GM23338 (cell line): ENCODE measurements at regions not wholly inside any gene's neighbourhood (a gene's known extent, or its start where the extent isn't known, plus 50 kb on each side); places are given as distances from the start of the nearest gene placed in this dataset.

Source experiments
- ATAC-seq: fragments of 200-7000 bp; cut with Tn5 transposase; 3 replicates; pipeline ENCODE4 v1.9.1; 2020
- DNase-seq: peaks from one replicate; pipeline ENCODE4 v3.0.0-alpha.2; 2015; ENCODE audit warnings: low spot score
- H2AFZ ChIP-seq: fragments of 200-600 bp; sonication (generic); 2 replicates; pipeline ENCODE4 v1.8.0; 2016; ENCODE audit warnings: antibody characterized with exemption, mild to moderate bottlenecking, moderate library complexity
- H3F3A ChIP-seq: fragments of 200-600 bp; sonication (generic); replicated peaks from 2 replicates; pipeline ENCODE4 v1.8.0; 2017; ENCODE audit warnings: antibody characterized with exemption, mixed run types, low read depth
- H3K27ac ChIP-seq: fragments of 200-600 bp; sonication (generic); 2 replicates; pipeline ENCODE4 v1.6.1; 2016; ENCODE audit warnings: low read depth
- H3K27me3 ChIP-seq: fragments of 200-600 bp; sonication (generic); 2 replicates; pipeline ENCODE4 v1.8.0; 2016; ENCODE audit warnings: mild to moderate bottlenecking, mixed run types, moderate library complexity; ENCODE audit not compliant: insufficient read depth
- H3K36me3 ChIP-seq: fragments of 200-600 bp; sonication (generic); 2 replicates; pipeline ENCODE4 v1.8.0; 2016; ENCODE audit warnings: mild to moderate bottlenecking; ENCODE audit not compliant: insufficient read depth
- H3K4me1 ChIP-seq: fragments of 200-600 bp; sonication (generic); 2 replicates; pipeline ENCODE4 v1.8.0; 2016; ENCODE audit warnings: mild to moderate bottlenecking, moderate library complexity; ENCODE audit not compliant: insufficient read depth
- H3K4me2 ChIP-seq: fragments of 200-600 bp; sonication (generic); 2 replicates; pipeline ENCODE4 v1.7.1; 2017; ENCODE audit warnings: mixed run types
- H3K4me3 ChIP-seq: fragments of 200-600 bp; sonication (generic); 2 replicates; pipeline ENCODE4 v1.6.1; 2016; ENCODE audit warnings: mixed run types
- H3K79me2 ChIP-seq: fragments of 200-600 bp; sonication (generic); replicated peaks from 2 replicates; pipeline ENCODE4 v1.8.0; 2017; ENCODE audit warnings: mild to moderate bottlenecking; ENCODE audit not compliant: insufficient read depth
- H3K9me2 ChIP-seq: fragments of 200-600 bp; sonication (generic); 2 replicates; pipeline ENCODE4 v1.8.0; 2017; ENCODE audit not compliant: insufficient read depth
- H4K20me1 ChIP-seq: fragments of 200-600 bp; sonication (generic); replicated peaks from 2 replicates; pipeline ENCODE4 v1.8.0; 2017; ENCODE audit warnings: mild to moderate bottlenecking; ENCODE audit not compliant: insufficient read depth
- H3K27ac Mint-ChIP-seq: 2 replicates; pipeline ENCODE4 v1.8.0; 2020; ENCODE audit warnings: inconsistent platforms, mild to moderate bottlenecking, moderate library complexity, mixed read lengths
- H3K27me3 Mint-ChIP-seq: 3 replicates; pipeline ENCODE4 v1.8.0; 2022; ENCODE audit warnings: low read depth, mild to moderate bottlenecking, moderate library complexity, mixed read lengths, inconsistent platforms; ENCODE audit not compliant: insufficient read depth, poor library complexity
- H3K36me3 Mint-ChIP-seq: 3 replicates; pipeline ENCODE4 v1.8.0; 2021; ENCODE audit warnings: low read depth, mild to moderate bottlenecking, inconsistent platforms, moderate library complexity, mixed read lengths
- H3K4me1 Mint-ChIP-seq: 3 replicates; pipeline ENCODE4 v1.8.0; 2020; ENCODE audit warnings: mild to moderate bottlenecking, inconsistent platforms, mixed read lengths
- H3K4me3 Mint-ChIP-seq: 3 replicates; pipeline ENCODE4 v1.8.0; 2021; ENCODE audit warnings: moderate library complexity, mild to moderate bottlenecking, inconsistent platforms, mixed read lengths
- H3K9me3 Mint-ChIP-seq: 3 replicates; pipeline ENCODE4 v1.8.0; 2020; ENCODE audit warnings: moderate library complexity, mild to moderate bottlenecking, inconsistent platforms, mixed read lengths
- CREB1 ChIP-seq: fragments of 250-450 bp; sonication (Bioruptor Pico); IDR thresholded peaks from 2 replicates; pipeline ENCODE4 v1.5.0; 2020; ENCODE audit warnings: low read depth, mild to moderate bottlenecking, moderate library complexity
- EZH2phosphoT487 ChIP-seq: fragments of 200-600 bp; sonication (generic); IDR thresholded peaks from one replicate; pipeline ENCODE4 v1.8.1; 2018; ENCODE audit warnings: antibody characterized with exemption; ENCODE audit not compliant: unreplicated experiment
- JUNB ChIP-seq: IDR thresholded peaks from one replicate; pipeline ENCODE4 v1.6.1; 2016; ENCODE audit warnings: antibody characterized with exemption; ENCODE audit not compliant: unreplicated experiment
- NANOG ChIP-seq: IDR thresholded peaks from 2 replicates; pipeline ENCODE4 v1.6.1; 2016; ENCODE audit warnings: antibody characterized with exemption, borderline replicate concordance
- STAT1 ChIP-seq: IDR thresholded peaks from one replicate; pipeline ENCODE4 v1.6.1; 2016; ENCODE audit warnings: antibody characterized with exemption; ENCODE audit not compliant: unreplicated experiment
- ZNF331 ChIP-seq: fragments of 250-450 bp; sonication (Bioruptor Pico); IDR thresholded peaks from 2 replicates; pipeline ENCODE4 v1.5.0; 2020; ENCODE audit warnings: low read depth, mild to moderate bottlenecking, moderate library complexity
- TF ChIP-seq, protein P1 (sequence below): IDR thresholded peaks from one replicate; pipeline ENCODE4 v1.6.1; 2018; ENCODE audit warnings: antibody characterized with exemption; ENCODE audit not compliant: unreplicated experiment
- TF ChIP-seq, protein P2 (sequence below): IDR thresholded peaks from 2 replicates; pipeline ENCODE4 v1.6.1; 2016; ENCODE audit warnings: antibody characterized with exemption
- TF ChIP-seq, protein P3 (sequence below), 2 experiments: fragments of 200-600 bp in 1 of 2; sonication (generic) in 1 of 2; conservative IDR thresholded peaks; 2 replicates each; pipeline versions ENCODE4 v1.5.1 to v1.6.1; 2016 to 2017; ENCODE audit warnings: antibody characterized with exemption in 2 of 2, low read depth in 2 of 2, mild to moderate bottlenecking in 2 of 2, moderate library complexity in 1 of 2

DNA sequence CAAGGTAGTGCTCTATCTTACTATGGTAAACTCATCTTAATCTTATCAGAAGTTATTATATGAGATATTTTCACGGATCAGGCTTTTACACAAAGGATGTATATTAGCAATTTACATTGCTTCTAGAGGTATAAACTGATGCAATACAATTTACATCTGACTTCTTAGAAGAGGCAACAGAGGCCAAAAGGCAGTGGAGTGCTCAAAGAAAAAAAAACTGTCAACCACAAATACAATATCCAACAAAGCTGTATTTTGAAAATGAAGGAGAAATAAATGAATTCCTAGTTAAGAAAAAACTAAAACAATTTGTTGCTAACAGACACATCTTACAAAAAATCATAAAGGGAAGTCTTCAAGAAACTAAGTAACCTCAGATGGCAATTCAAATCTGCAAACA lies 1031.5 kb upstream of the CNTNAP5 start:
- ATAC-seq: no peak
- no peaks in the 10 kb centered on the region for H3K79me2 ChIP-seq
- TF ChIP-seq, protein P1, sequence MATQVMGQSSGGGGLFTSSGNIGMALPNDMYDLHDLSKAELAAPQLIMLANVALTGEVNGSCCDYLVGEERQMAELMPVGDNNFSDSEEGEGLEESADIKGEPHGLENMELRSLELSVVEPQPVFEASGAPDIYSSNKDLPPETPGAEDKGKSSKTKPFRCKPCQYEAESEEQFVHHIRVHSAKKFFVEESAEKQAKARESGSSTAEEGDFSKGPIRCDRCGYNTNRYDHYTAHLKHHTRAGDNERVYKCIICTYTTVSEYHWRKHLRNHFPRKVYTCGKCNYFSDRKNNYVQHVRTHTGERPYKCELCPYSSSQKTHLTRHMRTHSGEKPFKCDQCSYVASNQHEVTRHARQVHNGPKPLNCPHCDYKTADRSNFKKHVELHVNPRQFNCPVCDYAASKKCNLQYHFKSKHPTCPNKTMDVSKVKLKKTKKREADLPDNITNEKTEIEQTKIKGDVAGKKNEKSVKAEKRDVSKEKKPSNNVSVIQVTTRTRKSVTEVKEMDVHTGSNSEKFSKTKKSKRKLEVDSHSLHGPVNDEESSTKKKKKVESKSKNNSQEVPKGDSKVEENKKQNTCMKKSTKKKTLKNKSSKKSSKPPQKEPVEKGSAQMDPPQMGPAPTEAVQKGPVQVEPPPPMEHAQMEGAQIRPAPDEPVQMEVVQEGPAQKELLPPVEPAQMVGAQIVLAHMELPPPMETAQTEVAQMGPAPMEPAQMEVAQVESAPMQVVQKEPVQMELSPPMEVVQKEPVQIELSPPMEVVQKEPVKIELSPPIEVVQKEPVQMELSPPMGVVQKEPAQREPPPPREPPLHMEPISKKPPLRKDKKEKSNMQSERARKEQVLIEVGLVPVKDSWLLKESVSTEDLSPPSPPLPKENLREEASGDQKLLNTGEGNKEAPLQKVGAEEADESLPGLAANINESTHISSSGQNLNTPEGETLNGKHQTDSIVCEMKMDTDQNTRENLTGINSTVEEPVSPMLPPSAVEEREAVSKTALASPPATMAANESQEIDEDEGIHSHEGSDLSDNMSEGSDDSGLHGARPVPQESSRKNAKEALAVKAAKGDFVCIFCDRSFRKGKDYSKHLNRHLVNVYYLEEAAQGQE: no peak
- TF ChIP-seq NANOG: no peak
- no peak for TF ChIP-seq CREB1 (CRISPR knock-in tag)
- TF ChIP-seq, protein P2, sequence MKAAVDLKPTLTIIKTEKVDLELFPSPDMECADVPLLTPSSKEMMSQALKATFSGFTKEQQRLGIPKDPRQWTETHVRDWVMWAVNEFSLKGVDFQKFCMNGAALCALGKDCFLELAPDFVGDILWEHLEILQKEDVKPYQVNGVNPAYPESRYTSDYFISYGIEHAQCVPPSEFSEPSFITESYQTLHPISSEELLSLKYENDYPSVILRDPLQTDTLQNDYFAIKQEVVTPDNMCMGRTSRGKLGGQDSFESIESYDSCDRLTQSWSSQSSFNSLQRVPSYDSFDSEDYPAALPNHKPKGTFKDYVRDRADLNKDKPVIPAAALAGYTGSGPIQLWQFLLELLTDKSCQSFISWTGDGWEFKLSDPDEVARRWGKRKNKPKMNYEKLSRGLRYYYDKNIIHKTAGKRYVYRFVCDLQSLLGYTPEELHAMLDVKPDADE: no peak
- no peak for TF ChIP-seq EZH2phosphoT487
- TF ChIP-seq, protein P3, sequence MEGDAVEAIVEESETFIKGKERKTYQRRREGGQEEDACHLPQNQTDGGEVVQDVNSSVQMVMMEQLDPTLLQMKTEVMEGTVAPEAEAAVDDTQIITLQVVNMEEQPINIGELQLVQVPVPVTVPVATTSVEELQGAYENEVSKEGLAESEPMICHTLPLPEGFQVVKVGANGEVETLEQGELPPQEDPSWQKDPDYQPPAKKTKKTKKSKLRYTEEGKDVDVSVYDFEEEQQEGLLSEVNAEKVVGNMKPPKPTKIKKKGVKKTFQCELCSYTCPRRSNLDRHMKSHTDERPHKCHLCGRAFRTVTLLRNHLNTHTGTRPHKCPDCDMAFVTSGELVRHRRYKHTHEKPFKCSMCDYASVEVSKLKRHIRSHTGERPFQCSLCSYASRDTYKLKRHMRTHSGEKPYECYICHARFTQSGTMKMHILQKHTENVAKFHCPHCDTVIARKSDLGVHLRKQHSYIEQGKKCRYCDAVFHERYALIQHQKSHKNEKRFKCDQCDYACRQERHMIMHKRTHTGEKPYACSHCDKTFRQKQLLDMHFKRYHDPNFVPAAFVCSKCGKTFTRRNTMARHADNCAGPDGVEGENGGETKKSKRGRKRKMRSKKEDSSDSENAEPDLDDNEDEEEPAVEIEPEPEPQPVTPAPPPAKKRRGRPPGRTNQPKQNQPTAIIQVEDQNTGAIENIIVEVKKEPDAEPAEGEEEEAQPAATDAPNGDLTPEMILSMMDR (conservative IDR thresholded peaks at IDR 0.05; ENCODE audit: low read depth in 2 of 2): no peak
- no peak for TF ChIP-seq STAT1
- no peak for TF ChIP-seq ZNF331 (CRISPR knock-in tag)
- no peak for DNase-seq
- H3K36me3 Mint-ChIP-seq: peaks cover 18% of the 10 kb centered on the region; the same call in 2 of the 3 replicates
- H3K27me3 Mint-ChIP-seq: peaks cover 1% of the 10 kb centered on the region
- no peaks in the 10 kb centered on the region for H3K4me1 ChIP-seq
- no peak overlapping the region for H3K4me3 Mint-ChIP-seq
- H3K9me3 Mint-ChIP-seq: peaks cover 15% of the 10 kb centered on the region; the same call in 2 of the 3 replicates
- no peak overlapping the region for H3K4me3 ChIP-seq
- H3K9me2 ChIP-seq: peaks cover 3% of the 10 kb centered on the region; the same call in 1 of the 2 replicates
- H3K27ac ChIP-seq: no peak overlapping the region
- no peaks in the 10 kb centered on the region for H4K20me1 ChIP-seq
- no peaks in the 10 kb centered on the region for H3K36me3 ChIP-seq
- no peaks in the 10 kb centered on the region for H3F3A ChIP-seq
- H2AFZ ChIP-seq: no peak overlapping the region
- no peaks in the 10 kb centered on the region for H3K4me1 Mint-ChIP-seq
- no peak overlapping the region for H3K27ac Mint-ChIP-seq
- H3K27me3 ChIP-seq: no peaks in the 10 kb centered on the region
- H3K4me2 ChIP-seq: no peak overlapping the region

DNA sequence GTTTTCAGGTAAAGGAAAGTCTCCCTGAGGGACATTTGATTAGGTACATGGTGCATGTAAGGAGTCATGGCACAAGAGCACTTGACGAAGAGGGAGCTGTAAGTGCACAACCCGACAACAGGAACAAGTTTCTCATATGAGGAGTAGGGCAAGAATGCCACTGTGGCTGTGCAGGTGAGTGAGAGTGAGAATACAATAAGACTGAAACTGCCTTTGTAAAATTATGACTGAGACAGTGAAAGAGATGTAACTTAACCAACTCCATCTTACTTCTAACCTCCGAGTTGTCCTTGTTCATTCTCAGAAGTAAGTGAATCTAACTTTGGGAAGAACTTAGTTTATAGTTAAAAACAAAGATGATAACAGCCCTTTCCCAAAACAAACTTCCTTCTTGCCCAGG lies 1025.8 kb upstream of the CNTNAP5 start:
- Mint-ChIP-seq H3K9me3 (peaks cover 8% of the 10 kb centered on the region; the same call in 2 of the 3 replicates), H3K27ac (peak overlapping the region; percentile 85), H3K27me3 (peaks cover 1% of the 10 kb centered on the region), H3K4me1 (peaks cover 30% of the 10 kb centered on the region), H3K4me3 (no peak overlapping the region), H3K36me3 (peaks cover 18% of the 10 kb centered on the region; the same call in 2 of the 3 replicates)
- H3K4me2 ChIP-seq: no peak overlapping the region
- no peak overlapping the region for H2AFZ ChIP-seq
- H3K36me3 ChIP-seq: no peaks in the 10 kb centered on the region
- TF ChIP-seq STAT1 (no peak), JUNB (no peak), EZH2phosphoT487 (no peak), NANOG (no peak)
- H4K20me1 ChIP-seq: no peaks in the 10 kb centered on the region
- H3K27me3 ChIP-seq: no peaks in the 10 kb centered on the region
- H3K27ac ChIP-seq: peak overlapping the region; percentile 39
- H3K9me2 ChIP-seq: peaks cover 11% of the 10 kb centered on the region; the same call in 1 of the 2 replicates
- H3K4me3 ChIP-seq: no peak overlapping the region
- no peak for DNase-seq
- H3K4me1 ChIP-seq: peaks cover 33% of the 10 kb centered on the region
- no peak for ATAC-seq
- no peaks in the 10 kb centered on the region; the same call in 1 of the 2 replicates for H3F3A ChIP-seq
- no peaks in the 10 kb centered on the region for H3K79me2 ChIP-seq
